H9 (cell line): ENCODE measurements at regions not wholly inside any gene's neighbourhood (a gene's known extent, or its start where the extent isn't known, plus 50 kb on each side); places are given as distances from the start of the nearest gene placed in this dataset.

Source experiments
- DNase-seq: peaks from one replicate; pipeline ENCODE4 v3.0.0-alpha.2; 2017
- H2AFZ ChIP-seq: one replicate; pipeline ENCODE4 v1.6.1; 2013; ENCODE audit warnings: mild to moderate bottlenecking, low read length, control low read depth, moderate library complexity
- H2AK5ac ChIP-seq: 2 replicates; pipeline ENCODE4 v1.6.1; 2013; ENCODE audit warnings: low read length, control low read depth, mixed read lengths; ENCODE audit not compliant: insufficient read length
- H2BK120ac ChIP-seq: one replicate; pipeline ENCODE4 v1.6.1; 2013; ENCODE audit warnings: low read depth, mild to moderate bottlenecking, low read length, control low read depth, inconsistent platforms; ENCODE audit not compliant: poor library complexity, severe bottlenecking
- H2BK12ac ChIP-seq: 2 replicates; pipeline ENCODE4 v1.6.1; 2013; ENCODE audit warnings: low read length, control low read depth, mixed read lengths, low read depth; ENCODE audit not compliant: insufficient read length
- H2BK15ac ChIP-seq: 2 replicates; pipeline ENCODE4 v1.6.1; 2013; ENCODE audit warnings: low read depth, low read length, control low read depth
- H2BK20ac ChIP-seq: one replicate; pipeline ENCODE4 v1.6.1; 2013; ENCODE audit warnings: low read depth, mild to moderate bottlenecking, low read length, control low read depth, inconsistent platforms; ENCODE audit not compliant: poor library complexity, severe bottlenecking
- H2BK5ac ChIP-seq: 2 replicates; pipeline ENCODE4 v1.6.1; 2013; ENCODE audit warnings: low read length, control low read depth, mixed read lengths; ENCODE audit not compliant: insufficient read length
- H3K14ac ChIP-seq: 2 replicates; pipeline ENCODE4 v1.6.1; 2013; ENCODE audit warnings: low read length, control low read depth; ENCODE audit not compliant: insufficient read depth
- H3K18ac ChIP-seq: 2 replicates; pipeline ENCODE4 v1.6.1; 2013; ENCODE audit warnings: low read depth, mild to moderate bottlenecking, mixed read lengths, low read length, control low read depth; ENCODE audit not compliant: insufficient read length
- H3K23ac ChIP-seq: 2 replicates; pipeline ENCODE4 v1.6.1; 2013; ENCODE audit warnings: low read length, control low read depth, mixed read lengths, low read depth; ENCODE audit not compliant: insufficient read length
- H3K23me2 ChIP-seq: 2 replicates; pipeline ENCODE4 v1.6.1; 2013; ENCODE audit warnings: low read depth, mild to moderate bottlenecking, mixed read lengths, low read length, control low read depth; ENCODE audit not compliant: insufficient read length, poor library complexity, severe bottlenecking
- H3K27ac ChIP-seq: 2 replicates; pipeline ENCODE4 v1.5.1; 2013; ENCODE audit warnings: low read length, control low read depth, mixed read lengths, low read depth; ENCODE audit not compliant: insufficient read length
- H3K27me3 ChIP-seq: 2 replicates; pipeline ENCODE4 v1.6.1; 2013; ENCODE audit warnings: low read length, control low read depth, inconsistent platforms; ENCODE audit not compliant: insufficient read depth
- H3K4ac ChIP-seq: 2 replicates; pipeline ENCODE4 v1.6.1; 2013; ENCODE audit warnings: low read depth, mild to moderate bottlenecking, control low read depth, inconsistent platforms, low read length, moderate library complexity
- H3K4me1 ChIP-seq: 2 replicates; pipeline ENCODE4 v1.6.1; 2013; ENCODE audit warnings: low read length, control low read depth, inconsistent platforms; ENCODE audit not compliant: insufficient read depth
- H3K4me2 ChIP-seq: 2 replicates; pipeline ENCODE4 v1.6.1; 2013; ENCODE audit warnings: low read length, control low read depth, mixed read lengths; ENCODE audit not compliant: insufficient read length, insufficient read depth
- H3K56ac ChIP-seq: 2 replicates; pipeline ENCODE4 v1.6.1; 2013; ENCODE audit warnings: low read depth, mild to moderate bottlenecking, mixed read lengths, low read length, control low read depth; ENCODE audit not compliant: insufficient read length
- H3K79me1 ChIP-seq: 2 replicates; pipeline ENCODE4 v1.6.1; 2013; ENCODE audit warnings: low read depth, mild to moderate bottlenecking, moderate library complexity, low read length, control low read depth, inconsistent platforms; ENCODE audit not compliant: insufficient read depth, poor library complexity, severe bottlenecking
- H3K79me2 ChIP-seq: 2 replicates; pipeline ENCODE4 v1.6.1; 2013; ENCODE audit warnings: low read length, control low read depth, inconsistent platforms; ENCODE audit not compliant: insufficient read depth
- H3K9ac ChIP-seq: 2 replicates; pipeline ENCODE4 v1.6.1; 2013; ENCODE audit warnings: low read length, control low read depth, mixed read lengths; ENCODE audit not compliant: insufficient read length; ENCODE audit errors: extremely low read depth
- H3K9me3 ChIP-seq: one replicate; pipeline ENCODE4 v1.6.1; 2013; ENCODE audit warnings: low read depth, low read length, inconsistent platforms; ENCODE audit not compliant: control insufficient read depth
- H3T11ph ChIP-seq: one replicate; pipeline ENCODE4 v1.6.1; 2013; ENCODE audit warnings: mild to moderate bottlenecking, low read length, control low read depth, inconsistent platforms
- H4K20me1 ChIP-seq: one replicate; pipeline ENCODE4 v1.6.1; 2013; ENCODE audit not compliant: control insufficient read depth, insufficient read length, insufficient read depth
- H4K5ac ChIP-seq: 2 replicates; pipeline ENCODE4 v1.6.1; 2013; ENCODE audit warnings: low read depth, mild to moderate bottlenecking, mixed read lengths, low read length, control low read depth; ENCODE audit not compliant: insufficient read length
- H4K8ac ChIP-seq: replicated peaks from 2 replicates; pipeline ENCODE4 v1.6.1; 2013; ENCODE audit warnings: low read length, control low read depth, mixed read lengths, low read depth; ENCODE audit not compliant: insufficient read length
- H4K91ac ChIP-seq: 2 replicates; pipeline ENCODE4 v1.6.1; 2013; ENCODE audit warnings: low read depth, mild to moderate bottlenecking, moderate library complexity, mixed read lengths, low read length, control low read depth; ENCODE audit not compliant: insufficient read length
- H3K27ac Mint-ChIP-seq, 3 experiments: 2 replicates in 2 of 3; 3 replicates in 1 of 3; pipeline ENCODE4 v1.8.0; 2020 to 2021; ENCODE audit warnings: mixed read lengths in 3 of 3, mild to moderate bottlenecking in 1 of 3, moderate library complexity in 1 of 3
- H3K27me3 Mint-ChIP-seq: 2 replicates; pipeline ENCODE4 v1.8.0; 2021; ENCODE audit warnings: low read depth, mild to moderate bottlenecking, moderate library complexity, mixed read lengths
- H3K36me3 Mint-ChIP-seq, 3 experiments: 2 replicates in 2 of 3; 3 replicates in 1 of 3; pipeline ENCODE4 v1.8.0; 2020 to 2021; ENCODE audit warnings: low read depth in 3 of 3, mixed read lengths in 3 of 3; ENCODE audit not compliant: insufficient read depth in 1 of 3
- H3K4me1 Mint-ChIP-seq, 2 experiments: 2 replicates each; pipeline ENCODE4 v1.8.0; 2020; ENCODE audit warnings: mixed read lengths in 2 of 2
- H3K4me3 Mint-ChIP-seq, 2 experiments: 2 replicates in 1 of 2; 3 replicates in 1 of 2; pipeline ENCODE4 v1.8.0; 2020 to 2021; ENCODE audit warnings: mild to moderate bottlenecking in 2 of 2, mixed read lengths in 2 of 2, moderate library complexity in 1 of 2
- H3K9me3 Mint-ChIP-seq, 2 experiments: 2 replicates in 1 of 2; 3 replicates in 1 of 2; pipeline ENCODE4 v1.8.0; 2020; ENCODE audit warnings: mild to moderate bottlenecking in 2 of 2, mixed read lengths in 2 of 2, moderate library complexity in 1 of 2
- CTCF ChIP-seq: fragments of 200-600 bp; sonication (generic); conservative IDR thresholded peaks from 3 replicates; pipeline ENCODE4 v1.8.0; 2021; ENCODE audit warnings: antibody characterized with exemption, mild to moderate bottlenecking

DNA sequence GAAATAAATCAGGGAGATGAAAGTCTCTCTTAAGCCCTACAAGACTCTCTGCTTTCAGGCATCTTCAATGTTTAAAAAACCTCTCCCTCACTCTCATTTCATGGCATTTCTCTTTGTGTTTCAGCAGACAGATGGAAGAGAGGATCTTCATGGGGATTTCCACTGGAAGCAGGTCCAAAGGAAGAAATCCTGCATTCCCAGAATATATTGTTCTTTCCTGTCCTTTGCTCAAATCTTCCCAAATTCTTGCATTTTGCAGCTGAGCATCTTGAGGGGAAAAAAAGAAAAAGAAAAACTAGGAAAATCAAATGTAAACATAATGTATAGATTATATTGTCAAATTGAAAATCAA, 382.2 kb downstream of the ENC1 start:
- Histone ChIP-seq H3K79me1 (no peaks in the 10 kb centered on the region), H3K4me2 (no peak overlapping the region), H4K91ac (no peak overlapping the region), H3K23ac (no peak overlapping the region), H2BK15ac (no peak overlapping the region), H4K8ac (no peak overlapping the region), H3K27me3 (no peaks in the 10 kb centered on the region), H2AFZ (peak overlapping the region; percentile 65), H2BK12ac (no peak overlapping the region), H2BK120ac (peak overlapping the region; percentile 44), H3K4ac (no peak overlapping the region), H3K23me2 (no peaks in the 10 kb centered on the region), H3K79me2 (no peaks in the 10 kb centered on the region), H3K18ac (no peak overlapping the region), H4K5ac (no peak overlapping the region), H3K27ac (no peak overlapping the region), H3K9ac (no peak overlapping the region), H2AK5ac (no peak overlapping the region), H3K9me3 (no peaks in the 10 kb centered on the region), H2BK20ac (no peak overlapping the region), H3K56ac (no peak overlapping the region), H4K20me1 (no peaks in the 10 kb centered on the region), H2BK5ac (no peak overlapping the region), H3K4me1 (no peaks in the 10 kb centered on the region), H3K14ac (no peak overlapping the region; the same call in 1 of the 2 replicates), H3T11ph (no peak overlapping the region)
- H3K4me3 Mint-ChIP-seq = no peak overlapping the region
- no peak for DNase-seq
- H3K27me3 Mint-ChIP-seq = no peaks in the 10 kb centered on the region
- H3K27ac Mint-ChIP-seq = peak overlapping the region in 1 of 3 experiments; percentile 7; a peak in 2 of 7 replicates
- TF ChIP-seq CTCF = no peak
- H3K36me3 Mint-ChIP-seq = no peaks in the 10 kb centered on the region
- no peaks in the 10 kb centered on the region for H3K9me3 Mint-ChIP-seq
- H3K4me1 Mint-ChIP-seq = peaks cover 29 to 35% of the 10 kb centered on the region in 2 experiments
